Transverse colon (tissue), 4 donors: ENCODE measurements at regions not wholly inside any gene's neighbourhood (a gene's known extent, or its start where the extent isn't known, plus 50 kb on each side); places are given as distances from the start of the nearest gene placed in this dataset.

Source experiments
- DNase-seq: peaks from one replicate; pipeline ENCODE4 v3.0.0-alpha.2; 2019
- H3K27ac ChIP-seq, 4 donors: fragments of 200-600 bp; sonication (generic); 2 replicates each; pipeline ENCODE4 v1.5.1; 2016 to 2018; ENCODE audit warnings: inconsistent platforms in 4 of 4
- H3K27me3 ChIP-seq: fragments of 200-600 bp; sonication (generic); 2 replicates; pipeline ENCODE4 v1.5.1; 2017; ENCODE audit warnings: inconsistent platforms
- H3K36me3 ChIP-seq, 4 donors: fragments of 200-600 bp; sonication (generic); 2 replicates each; pipeline ENCODE4 v1.5.1; 2017 to 2019; ENCODE audit warnings: inconsistent platforms in 4 of 4
- H3K4me1 ChIP-seq, 4 donors: fragments of 200-600 bp; sonication (generic); 2 replicates each; pipeline ENCODE4 v1.5.1; 2017 to 2020; ENCODE audit warnings: inconsistent platforms in 4 of 4
- H3K4me3 ChIP-seq, 4 donors: fragments of 200-600 bp; sonication (generic); 1 replicate in 1 of 4; 2 replicates in 3 of 4; pipeline versions ENCODE4 v1.5.1 to v1.6.1; 2017 to 2019; ENCODE audit warnings: inconsistent platforms in 4 of 4
- H3K9me3 ChIP-seq, 2 donors: fragments of 200-600 bp; sonication (generic); 2 replicates each; pipeline ENCODE4 v1.5.1; 2017 to 2019; ENCODE audit warnings: inconsistent platforms in 2 of 2
- CTCF ChIP-seq, 5 experiments: fragments of 200-600 bp in 3 of 5; fragments of 450-650 bp in 2 of 5; sonication (generic) in 3 of 5; IDR thresholded peaks; 1 replicate in 2 of 5; 2 replicates in 3 of 5; pipeline ENCODE4 v1.5.1; 2016 to 2017; ENCODE audit warnings: antibody characterized with exemption in 5 of 5, inconsistent platforms in 3 of 5, mild to moderate bottlenecking in 2 of 5, moderate library complexity in 1 of 5
- EP300 ChIP-seq: sonication (generic); formaldehyde crosslinking; IDR thresholded peaks from one replicate; pipeline ENCODE4 v1.6.1; 2017; ENCODE audit warnings: antibody characterized with exemption, low read depth
- POLR2A ChIP-seq: fragments of 450-650 bp; IDR thresholded peaks from one replicate; pipeline ENCODE4 v1.6.1; 2016; ENCODE audit warnings: antibody characterized with exemption, mild to moderate bottlenecking, moderate library complexity
- POLR2AphosphoS5 ChIP-seq, 3 donors: sonication (generic); formaldehyde crosslinking; IDR thresholded peaks; one replicate each; pipeline ENCODE4 v1.6.1; 2016; ENCODE audit warnings: antibody characterized with exemption in 3 of 3
- WGBS, 2 donors: methylation state at CpG; one replicate each; pipeline ENCODE4 v1.1.5; 2018; ENCODE audit warnings: low coverage in 1 of 2; 5-methylcytosine and 5-hydroxymethylcytosine counted together
- in situ Hi-C, 4 donors: fragments of 200-750 bp; cut with MboI; loops; one replicate each; pipeline versions ENCODE4 v1.15.0 to v1.15.1; 2017; ENCODE audit warnings: low sequenced_read_pairs in 3 of 4, low pct_ligation_motif_present in 1 of 4, low pct_unique_long_range_greater_than_20kb in 1 of 4
- intact Hi-C: fragments of 100-400 bp; cut with DNase I; formaldehyde crosslinking; loops from one replicate; pipeline ENCODE4 v1.15.1; 2023; ENCODE audit warnings: low total_unique reads

GRCh38 chr7:69363136-69363535 lies 235.1 kb upstream of the AUTS2 start:
- Histone ChIP-seq H3K27me3 (no peaks in the 10 kb centered on the region), H3K27ac (no peak overlapping the region), H3K4me3 (no peak overlapping the region), H3K9me3 (no peaks in the 10 kb centered on the region), H3K4me1 (no peaks in the 10 kb centered on the region), H3K36me3 (no peaks in the 10 kb centered on the region)
- TF ChIP-seq CTCF (IDR thresholded peaks at IDR 0.05): no peak
- TF ChIP-seq POLR2AphosphoS5 (IDR thresholded peaks at IDR 0.05): no peak
- TF ChIP-seq POLR2A: no peak
- TF ChIP-seq EP300: no peak
- 89 to 90% methylated on average over 6 to 9 of the region's 9 CpGs for WGBS, 2 donors
- DNase-seq: no peak
- intact Hi-C loops: no loop called here
- in situ Hi-C loops: no loop called here

- DNase-seq: no peak
- Histone ChIP-seq H3K4me3 (no peak overlapping the region), H3K4me1 (no peaks in the 10 kb centered on the region), H3K9me3 (no peaks in the 10 kb centered on the region), H3K27me3 (no peaks in the 10 kb centered on the region), H3K36me3 (no peaks in the 10 kb centered on the region), H3K27ac (no peak overlapping the region)
- intact Hi-C loops (no loop called here), in situ Hi-C loops (no loop called here)
- TF ChIP-seq CTCF (IDR thresholded peaks at IDR 0.05) (no peak), EP300 (no peak), POLR2AphosphoS5 (IDR thresholded peaks at IDR 0.05) (no peak), POLR2A (no peak)
- 64 to 70% methylated on average over 9 of the region's 9 CpGs for WGBS, 2 donors
Observed at GRCh38 chr7:69364813-69365643, 233.2 kb upstream of the AUTS2 start.

- intact Hi-C loops (no loop called here), in situ Hi-C loops (no loop called here)
- Histone ChIP-seq H3K27ac (no peak overlapping the region), H3K36me3 (no peaks in the 10 kb centered on the region), H3K27me3 (no peaks in the 10 kb centered on the region), H3K4me3 (no peak overlapping the region), H3K4me1 (no peaks in the 10 kb centered on the region), H3K9me3 (no peaks in the 10 kb centered on the region)
- TF ChIP-seq EP300 (no peak), POLR2A (no peak), CTCF (IDR thresholded peaks at IDR 0.05) (no peak), POLR2AphosphoS5 (IDR thresholded peaks at IDR 0.05) (no peak)
- no peak for DNase-seq
- 60 to 68% methylated on average over 3 to 12 of the region's 13 CpGs for WGBS, 2 donors
Observed at GRCh38 chr7:69365651-69366192, 232.6 kb upstream of the AUTS2 start.

- Histone ChIP-seq H3K4me1 (no peaks in the 10 kb centered on the region), H3K36me3 (no peaks in the 10 kb centered on the region), H3K27me3 (no peaks in the 10 kb centered on the region), H3K9me3 (no peaks in the 10 kb centered on the region), H3K27ac (no peak overlapping the region), H3K4me3 (no peak overlapping the region)
- TF ChIP-seq EP300 (no peak), CTCF (IDR thresholded peaks at IDR 0.05) (no peak), POLR2AphosphoS5 (IDR thresholded peaks at IDR 0.05) (no peak), POLR2A (no peak)
- no peak for DNase-seq
- in situ Hi-C loops (no loop called here), intact Hi-C loops (no loop called here)
- WGBS, 2 donors: 71 to 82% methylated on average over 3 to 7 of the region's 8 CpGs
Observed at GRCh38 chr7:69367780-69368179, 230.5 kb upstream of the AUTS2 start.
